NCI-H146 (cell line): ENCODE measurements at regions not wholly inside any gene's neighbourhood (a gene's known extent, or its start where the extent isn't known, plus 50 kb on each side); places are given as distances from the start of the nearest gene placed in this dataset.
"Not testable (repeated sequence)": the region's sequence is repeated elsewhere in the genome, so short reads cannot be mapped to it uniquely, and the experiment has no call there.

Experiments used
- DNase-seq: peaks from one replicate; lab custom pipeline; 2025; lab: John Stamatoyannopoulos, UW

GRCh38 chr21:34219334-34220060 lies 144.3 kb upstream of the KCNE2 start:
- no peak for DNase-seq

- DNase-seq: no peak
Measured at GRCh38 chr21:34220556-34221195, 143.1 kb upstream of the KCNE2 start.

GRCh38 chr21:34221331-34222030 lies 142.3 kb upstream of the KCNE2 start:
- DNase-seq: no peak

GRCh38 chr21:34222031-34222335 lies 141.8 kb upstream of the KCNE2 start:
- DNase-seq: no peak

GRCh38 chr21:34223376-34223775 lies 140.4 kb upstream of the KCNE2 start:
- DNase-seq: no peak

- DNase-seq: no peak
Measured at GRCh38 chr21:34227386-34227852, 136.4 kb upstream of the KCNE2 start.

GRCh38 chr21:34228792-34229191 lies 135.0 kb upstream of the KCNE2 start:
- DNase-seq: no peak

- no peak for DNase-seq
Measured at GRCh38 chr21:34229353-34229752, 134.5 kb upstream of the KCNE2 start.

GRCh38 chr21:34233741-34234140 lies 130.1 kb upstream of the KCNE2 start:
- DNase-seq: not testable (repeated sequence)

GRCh38 chr21:34235514-34235913 lies 128.3 kb upstream of the KCNE2 start:
- DNase-seq: no peak

GRCh38 chr21:34242973-34243372 lies 120.8 kb upstream of the KCNE2 start:
- DNase-seq: no peak

- peak; percentile 7 for DNase-seq
Measured at GRCh38 chr21:34243562-34243961, 120.2 kb upstream of the KCNE2 start.

- no peak for DNase-seq
Measured at GRCh38 chr21:34252751-34253150, 111.1 kb upstream of the KCNE2 start.

- no peak for DNase-seq
Measured at GRCh38 chr21:34255073-34255472, 108.7 kb upstream of the KCNE2 start.

- DNase-seq: no peak
Measured at GRCh38 chr21:34260277-34261008, 103.4 kb upstream of the KCNE2 start.

- no peak for DNase-seq
Measured at GRCh38 chr21:34261841-34262468, 101.9 kb upstream of the KCNE2 start.

GRCh38 chr21:34262469-34262845 lies 101.3 kb upstream of the KCNE2 start:
- no peak for DNase-seq

- no peak for DNase-seq
Measured at GRCh38 chr21:34263629-34264028, 100.2 kb upstream of the KCNE2 start.

GRCh38 chr21:34266351-34266750 lies 97.5 kb upstream of the KCNE2 start:
- DNase-seq: no peak

- no peak for DNase-seq
Measured at GRCh38 chr21:34268493-34268892, 95.3 kb upstream of the KCNE2 start.

- DNase-seq: no peak
Measured at GRCh38 chr21:34270411-34270810, 93.4 kb upstream of the KCNE2 start.

GRCh38 chr21:34271189-34271851 lies 92.5 kb upstream of the KCNE2 start:
- no peak for DNase-seq
